H1 (cell line): ENCODE measurements at regions not wholly inside any gene's neighbourhood (a gene's known extent, or its start where the extent isn't known, plus 50 kb on each side); places are given as distances from the start of the nearest gene placed in this dataset.

Source experiments
- CTCF ChIA-PET: fragments of 300-600 bp; sonication (Branson Sonifier 250); formaldehyde crosslinking; loops from one replicate; lab custom pipeline; 2021; ENCODE audit not compliant: partially characterized antibody; lab: Charles Lee
- POLR2A ChIA-PET: fragments of 300-600 bp; sonication (Branson Sonifier 250); formaldehyde crosslinking; loops from one replicate; lab custom pipeline; 2021; ENCODE audit warnings: inconsistent platforms; ENCODE audit not compliant: partially characterized antibody; lab: Charles Lee
- DNase-seq, 2 experiments: peaks; one replicate each; pipeline versions ENCODE4 v3.0.0 to v3.0.0-alpha.2; 2010 to 2022; ENCODE audit warnings: low spot score in 2 of 2, low read depth in 1 of 2, mixed read lengths in 1 of 2
- FAIRE-seq: peaks from 2 replicates; lab custom pipeline; 2011; peaks lifted over from hg19 to GRCh38; lab: Jason Lieb, UNC
- H2AFZ ChIP-seq: 2 replicates; pipeline ENCODE4 v1.8.1; 2012; ENCODE audit warnings: low read length, inconsistent platforms
- H2AK5ac ChIP-seq: 2 replicates; pipeline ENCODE4 v1.6.1; 2013; ENCODE audit warnings: low read depth, low read length
- H2BK120ac ChIP-seq: replicated peaks from 2 replicates; pipeline ENCODE3; 2013; ENCODE audit warnings: low read depth, low read length, inconsistent platforms
- H2BK12ac ChIP-seq: 2 replicates; pipeline ENCODE4 v1.6.1; 2013; ENCODE audit warnings: low read depth, low read length
- H2BK15ac ChIP-seq: 2 replicates; pipeline ENCODE4 v1.6.1; 2013; ENCODE audit warnings: low read length
- H2BK20ac ChIP-seq: 2 replicates; pipeline ENCODE4 v1.6.1; 2013; ENCODE audit warnings: low read length
- H2BK5ac ChIP-seq: 2 replicates; pipeline ENCODE4 v1.6.1; 2013; ENCODE audit warnings: low read depth, low read length
- H3K14ac ChIP-seq: 2 replicates; pipeline ENCODE4 v1.6.1; 2013; ENCODE audit warnings: inconsistent platforms; ENCODE audit not compliant: insufficient read length
- H3K18ac ChIP-seq: 2 replicates; pipeline ENCODE4 v1.6.1; 2013; ENCODE audit warnings: low read length; ENCODE audit errors: extremely low read depth
- H3K23ac ChIP-seq: 2 replicates; pipeline ENCODE4 v1.6.1; 2013; ENCODE audit warnings: inconsistent platforms; ENCODE audit not compliant: insufficient read length
- H3K23me2 ChIP-seq: 2 replicates; pipeline ENCODE4 v1.6.1; 2013; ENCODE audit warnings: low read depth, low read length
- H3K27ac ChIP-seq: 2 replicates; pipeline ENCODE4 v1.6.1; 2011; ENCODE audit warnings: low read depth, low read length, inconsistent platforms
- H3K27me3 ChIP-seq, 4 experiments: replicated peaks in 1 of 4; 1 replicate in 1 of 4; 2 replicates in 3 of 4; pipeline versions ENCODE4 v1.6.1 to v1.8.1; 2011 to 2013; ENCODE audit warnings: low read length in 3 of 4, mild to moderate bottlenecking in 3 of 4, inconsistent platforms in 2 of 4, mixed read lengths in 2 of 4, moderate library complexity in 1 of 4; ENCODE audit not compliant: control insufficient read depth in 3 of 4, insufficient read depth in 3 of 4; ENCODE audit errors: extremely low read depth in 1 of 4
- H3K36me3 ChIP-seq, 4 experiments: 2 replicates each; pipeline versions ENCODE4 v1.6.1 to v1.8.1; 2011 to 2013; ENCODE audit warnings: mild to moderate bottlenecking in 4 of 4, low read length in 3 of 4, moderate library complexity in 2 of 4, control low read depth in 1 of 4, inconsistent platforms in 1 of 4; ENCODE audit not compliant: insufficient read depth in 4 of 4, control insufficient read depth in 2 of 4
- H3K4ac ChIP-seq: replicated peaks from 2 replicates; pipeline ENCODE3; 2013; ENCODE audit warnings: low read length, low read depth, mixed read lengths, inconsistent platforms; ENCODE audit not compliant: insufficient read length
- H3K4me1 ChIP-seq, 4 experiments: replicated peaks in 1 of 4; 1 replicate in 1 of 4; 2 replicates in 3 of 4; pipeline versions ENCODE4 v1.6.1 to v1.8.1; 2011 to 2013; ENCODE audit warnings: low read length in 3 of 4, inconsistent platforms in 2 of 4, mixed read lengths in 1 of 4; ENCODE audit not compliant: insufficient read depth in 4 of 4, control insufficient read depth in 3 of 4
- H3K4me2 ChIP-seq, 2 experiments: 2 replicates each; pipeline versions ENCODE4 v1.6.1 to v1.8.1; 2011 to 2013; ENCODE audit warnings: low read depth in 2 of 2, low read length in 2 of 2, control low read depth in 1 of 2, inconsistent platforms in 1 of 2, mild to moderate bottlenecking in 1 of 2; ENCODE audit not compliant: insufficient read depth in 1 of 2
- H3K4me3 ChIP-seq, 4 experiments: fragments of 200-600, 300-600 bp in 1 of 4; sonication (generic), shearing (Covaris generic), sonication (Bioruptor Twin) in 1 of 4; 2 replicates each; pipeline versions ENCODE4 v1.5.1 to v1.8.1; 2011 to 2016; ENCODE audit warnings: low read length in 4 of 4, low read depth in 3 of 4, control low read depth in 2 of 4, inconsistent platforms in 2 of 4, mild to moderate bottlenecking in 2 of 4, mixed read lengths in 1 of 4, moderate library complexity in 1 of 4; ENCODE audit not compliant: insufficient read depth in 2 of 4; ENCODE audit errors: extremely low read depth in 1 of 4
- H3K56ac ChIP-seq: replicated peaks from 2 replicates; pipeline ENCODE3; 2013; ENCODE audit warnings: low read depth, mild to moderate bottlenecking, mixed read lengths, low read length, inconsistent platforms; ENCODE audit not compliant: insufficient read length
- H3K79me1 ChIP-seq: 2 replicates; pipeline ENCODE4 v1.6.1; 2013; ENCODE audit warnings: low read depth, low read length, control low read depth
- H3K79me2 ChIP-seq, 2 experiments: 2 replicates each; pipeline versions ENCODE4 v1.6.1 to v1.8.1; 2012 to 2013; ENCODE audit warnings: low read length in 2 of 2, mild to moderate bottlenecking in 2 of 2, inconsistent platforms in 1 of 2; ENCODE audit not compliant: insufficient read depth in 2 of 2, control insufficient read depth in 1 of 2
- H3K9ac ChIP-seq, 4 experiments: replicated peaks in 1 of 4; 1 replicate in 1 of 4; 2 replicates in 3 of 4; pipeline versions ENCODE4 v1.6.1 to v1.8.1; 2011 to 2013; ENCODE audit warnings: low read depth in 3 of 4, low read length in 3 of 4, control low read depth in 2 of 4, mild to moderate bottlenecking in 2 of 4, moderate library complexity in 2 of 4, inconsistent platforms in 1 of 4; ENCODE audit errors: extremely low read depth in 1 of 4
- H3K9me3 ChIP-seq, 2 experiments: 2 replicates each; pipeline versions ENCODE4 v1.6.1 to v1.8.1; 2012 to 2013; ENCODE audit warnings: mild to moderate bottlenecking in 2 of 2, moderate library complexity in 2 of 2, control low read depth in 1 of 2, inconsistent platforms in 1 of 2, low read depth in 1 of 2, low read length in 1 of 2, mixed read lengths in 1 of 2; ENCODE audit not compliant: insufficient read depth in 2 of 2
- H4K20me1 ChIP-seq, 2 experiments: replicated peaks in 1 of 2; 2 replicates each; pipeline versions ENCODE3 to v1.8.1; 2011 to 2013; ENCODE audit warnings: inconsistent platforms in 2 of 2, low read length in 2 of 2, mild to moderate bottlenecking in 1 of 2; ENCODE audit not compliant: insufficient read depth in 2 of 2, control insufficient read depth in 1 of 2
- H4K5ac ChIP-seq: 2 replicates; pipeline ENCODE4 v1.6.1; 2013; ENCODE audit warnings: low read length, low read depth, mixed read lengths, inconsistent platforms; ENCODE audit not compliant: insufficient read length
- H4K8ac ChIP-seq: 2 replicates; pipeline ENCODE4 v1.8.0; 2013; ENCODE audit warnings: mild to moderate bottlenecking, moderate library complexity, low read length, inconsistent platforms; ENCODE audit not compliant: insufficient read depth; ENCODE audit errors: extremely low read depth
- H4K91ac ChIP-seq: replicated peaks from 2 replicates; pipeline ENCODE3; 2013; ENCODE audit warnings: low read length, mixed read lengths, inconsistent platforms; ENCODE audit not compliant: insufficient read length
- BCL11A ChIP-seq, 2 experiments: IDR thresholded peaks; one replicate each; pipeline ENCODE4 v1.6.1; 2011; ENCODE audit warnings: low read depth in 2 of 2, low read length in 2 of 2, mild to moderate bottlenecking in 2 of 2
- KDM4A ChIP-seq: IDR thresholded peaks from one replicate; pipeline ENCODE4 v1.7.1; 2012; ENCODE audit warnings: low read depth, mild to moderate bottlenecking, moderate library complexity, low read length, inconsistent platforms; ENCODE audit not compliant: severe bottlenecking
- KDM5A ChIP-seq: fragments of 200-600 bp; IDR thresholded peaks from 2 replicates; pipeline ENCODE4 v1.7.1; 2012; ENCODE audit warnings: mild to moderate bottlenecking, low read length, inconsistent platforms, mixed read lengths
- PHF8 ChIP-seq: fragments of 200-600 bp; sonication (generic); conservative IDR thresholded peaks from 2 replicates; pipeline ENCODE4 v1.7.1; 2012; ENCODE audit warnings: low read depth, mild to moderate bottlenecking, inconsistent platforms, low read length, moderate library complexity
- POLR2AphosphoS5 ChIP-seq: IDR thresholded peaks from 2 replicates; pipeline ENCODE4 v1.6.1; 2011; ENCODE audit warnings: low read depth, low read length
- RFX5 ChIP-seq: IDR thresholded peaks from 2 replicates; pipeline ENCODE4 v1.6.1; 2011; ENCODE audit warnings: low read depth, low read length, improper control_type of control experiment, borderline replicate concordance
- SP1 ChIP-seq: IDR thresholded peaks from 2 replicates; pipeline ENCODE4 v1.6.1; 2011; ENCODE audit warnings: low read depth, low read length
- SP2 ChIP-seq: IDR thresholded peaks from 2 replicates; pipeline ENCODE4 v1.6.1; 2012; ENCODE audit warnings: mild to moderate bottlenecking, low read length, inconsistent platforms
- YY1 ChIP-seq: IDR thresholded peaks from 2 replicates; pipeline ENCODE4 v1.6.1; 2011; ENCODE audit warnings: low read depth, mild to moderate bottlenecking, low read length
- WGBS, 2 experiments: shearing (Covaris generic) in 1 of 2; methylation state at CpG; one replicate each; pipeline versions ENCODE4 v1.1.6 to v1.1.7; 2013 to 2015; ENCODE audit warnings: low lambda C conversion rate in 2 of 2, mixed read lengths in 2 of 2, inconsistent platforms in 1 of 2, low coverage in 1 of 2, missing lambda C conversion rate in 1 of 2; ENCODE audit not compliant: insufficient replicate concordance in 2 of 2, insufficient coverage in 1 of 2, insufficient read length in 1 of 2; ENCODE audit errors: extremely low coverage in 1 of 2, missing lambda C conversion rate in 1 of 2; 5-methylcytosine and 5-hydroxymethylcytosine counted together
- TF ChIP-seq, protein P1 (sequence below): IDR thresholded peaks from 2 replicates; pipeline ENCODE4 v1.6.1; 2011; ENCODE audit warnings: low read depth, mild to moderate bottlenecking, low read length; ENCODE audit not compliant: insufficient read depth
- TF ChIP-seq, protein P2 (sequence below), 3 experiments: IDR thresholded peaks; 1 replicate in 2 of 3; 2 replicates in 1 of 3; pipeline versions ENCODE4 v1.5.1 to v1.6.1; 2011; ENCODE audit warnings: low read length in 3 of 3, mild to moderate bottlenecking in 3 of 3, inconsistent platforms in 2 of 3, low read depth in 1 of 3, moderate library complexity in 1 of 3; ENCODE audit not compliant: insufficient read depth in 1 of 3; ENCODE audit errors: control extremely low read depth in 1 of 3

GRCh38 chr3:159928666-159929065 lies 60.0 kb upstream of the IL12A start:
- Histone ChIP-seq H2AK5ac (no peak overlapping the region), H3K9ac (no peak overlapping the region)
- WGBS, 2 experiments, result 93% methylated on average over 6 of the region's 6 CpGs; no CpG with 5 or more reads in 1 of the 2 experiments

More at GRCh38 chr3:159928666-159929065, 60.0 kb upstream of the IL12A start:
- H3K4ac ChIP-seq, result no peak overlapping the region
- no peak overlapping the region for H3K4me2 ChIP-seq
- H2BK120ac ChIP-seq, result no peak overlapping the region
- H2BK12ac ChIP-seq, result no peak overlapping the region; the same call in 1 of the 2 replicates
- H2BK5ac ChIP-seq, result no peak overlapping the region
- no peak overlapping the region for H2BK15ac ChIP-seq
- no peaks in the 10 kb centered on the region for H3K4me1 ChIP-seq
- H4K91ac ChIP-seq, result no peak overlapping the region
- no peak overlapping the region for H3K18ac ChIP-seq
- H4K20me1 ChIP-seq, result no peaks in the 10 kb centered on the region
- POLR2A ChIA-PET, result no interaction called here
- H3K56ac ChIP-seq, result no peak overlapping the region
- no peak overlapping the region for H2BK20ac ChIP-seq
- FAIRE-seq (no peak), DNase-seq (no peak)
- no peak overlapping the region for H4K5ac ChIP-seq
- no peak overlapping the region for H4K8ac ChIP-seq
- no peak overlapping the region for H3K14ac ChIP-seq
- no peaks in the 10 kb centered on the region for H3K79me2 ChIP-seq
- CTCF ChIA-PET, result interaction anchor here (0.7 to 2.6 kb wide), 13 partner anchors 14 to 1534 kb away, joined by 3 to 9 read pairs (median 3); partner anchors contain the start of gene IL12A
- no peaks in the 10 kb centered on the region for H3K79me1 ChIP-seq
- H3K4me3 ChIP-seq, result no peak overlapping the region
- H2AFZ ChIP-seq, result no peak overlapping the region
- TF ChIP-seq, protein P1, sequence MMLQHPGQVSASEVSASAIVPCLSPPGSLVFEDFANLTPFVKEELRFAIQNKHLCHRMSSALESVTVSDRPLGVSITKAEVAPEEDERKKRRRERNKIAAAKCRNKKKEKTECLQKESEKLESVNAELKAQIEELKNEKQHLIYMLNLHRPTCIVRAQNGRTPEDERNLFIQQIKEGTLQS, result no peak
- TF ChIP-seq, protein P2, sequence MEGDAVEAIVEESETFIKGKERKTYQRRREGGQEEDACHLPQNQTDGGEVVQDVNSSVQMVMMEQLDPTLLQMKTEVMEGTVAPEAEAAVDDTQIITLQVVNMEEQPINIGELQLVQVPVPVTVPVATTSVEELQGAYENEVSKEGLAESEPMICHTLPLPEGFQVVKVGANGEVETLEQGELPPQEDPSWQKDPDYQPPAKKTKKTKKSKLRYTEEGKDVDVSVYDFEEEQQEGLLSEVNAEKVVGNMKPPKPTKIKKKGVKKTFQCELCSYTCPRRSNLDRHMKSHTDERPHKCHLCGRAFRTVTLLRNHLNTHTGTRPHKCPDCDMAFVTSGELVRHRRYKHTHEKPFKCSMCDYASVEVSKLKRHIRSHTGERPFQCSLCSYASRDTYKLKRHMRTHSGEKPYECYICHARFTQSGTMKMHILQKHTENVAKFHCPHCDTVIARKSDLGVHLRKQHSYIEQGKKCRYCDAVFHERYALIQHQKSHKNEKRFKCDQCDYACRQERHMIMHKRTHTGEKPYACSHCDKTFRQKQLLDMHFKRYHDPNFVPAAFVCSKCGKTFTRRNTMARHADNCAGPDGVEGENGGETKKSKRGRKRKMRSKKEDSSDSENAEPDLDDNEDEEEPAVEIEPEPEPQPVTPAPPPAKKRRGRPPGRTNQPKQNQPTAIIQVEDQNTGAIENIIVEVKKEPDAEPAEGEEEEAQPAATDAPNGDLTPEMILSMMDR (IDR thresholded peaks at IDR 0.05; ENCODE audit: control extremely low read depth in 1 of 3, insufficient read depth in 1 of 3, low read depth in 1 of 3, low read length in 3 of 3), result no peak
- no peak for TF ChIP-seq SP2
- TF ChIP-seq YY1, result no peak
- TF ChIP-seq RFX5, result no peak
- TF ChIP-seq BCL11A (IDR thresholded peaks at IDR 0.05; ENCODE audit: low read depth in 2 of 2, low read length in 2 of 2), result no peak
- no peak for TF ChIP-seq SP1
- TF ChIP-seq POLR2AphosphoS5, result no peak
- TF ChIP-seq PHF8, result no peak
- no peak for TF ChIP-seq KDM5A
- TF ChIP-seq KDM4A, result no peak
- H3K9me3 ChIP-seq, result peaks cover under 1 to 7% of the 10 kb centered on the region in 2 experiments; a peak in 3 of 4 replicates
- no peak overlapping the region for H3K27ac ChIP-seq
- no peaks in the 10 kb centered on the region for H3K23me2 ChIP-seq
- no peaks in the 10 kb centered on the region for H3K36me3 ChIP-seq
- no peak overlapping the region for H3K23ac ChIP-seq
- H3K27me3 ChIP-seq, result no peaks in the 10 kb centered on the region
